HG02623 (cell line): ENCODE measurements at regions not wholly inside any gene's neighbourhood (a gene's known extent, or its start where the extent isn't known, plus 50 kb on each side); places are given as distances from the start of the nearest gene placed in this dataset.
"Not testable (repeated sequence)": the region's sequence is repeated elsewhere in the genome, so short reads cannot be mapped to it uniquely, and the experiment has no call there.

Experiments used
- ATAC-seq: cut with Tn5 transposase; IDR thresholded peaks from one replicate; pipeline ENCODE4 v1.9.1; 2021; ENCODE audit warnings: moderate library complexity; ENCODE audit not compliant: unreplicated experiment

DNA sequence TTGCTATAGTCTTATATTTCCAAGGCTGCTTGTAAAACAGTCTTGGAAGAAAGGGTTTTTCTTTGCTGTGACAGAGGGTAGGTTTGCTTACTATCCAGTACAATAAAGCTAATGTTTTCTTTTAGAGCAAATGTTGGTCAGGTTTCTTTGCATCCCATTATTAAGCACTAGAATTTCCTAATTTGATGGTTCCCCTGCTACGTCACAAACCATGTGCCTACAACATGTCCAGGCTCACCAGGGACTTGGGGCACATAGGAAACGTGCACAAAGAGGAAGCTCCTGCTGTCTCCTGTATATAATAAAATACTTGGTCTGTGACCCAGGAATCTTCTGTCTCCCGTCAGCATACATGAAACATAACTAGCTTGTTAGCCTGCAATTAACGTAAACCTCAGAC is 486.3 kb upstream of the LRFN5 start:
- ATAC-seq = no peak

GRCh38 chr14:41096131-41096530 is 510.5 kb upstream of the LRFN5 start:
- ATAC-seq = no peak

DNA sequence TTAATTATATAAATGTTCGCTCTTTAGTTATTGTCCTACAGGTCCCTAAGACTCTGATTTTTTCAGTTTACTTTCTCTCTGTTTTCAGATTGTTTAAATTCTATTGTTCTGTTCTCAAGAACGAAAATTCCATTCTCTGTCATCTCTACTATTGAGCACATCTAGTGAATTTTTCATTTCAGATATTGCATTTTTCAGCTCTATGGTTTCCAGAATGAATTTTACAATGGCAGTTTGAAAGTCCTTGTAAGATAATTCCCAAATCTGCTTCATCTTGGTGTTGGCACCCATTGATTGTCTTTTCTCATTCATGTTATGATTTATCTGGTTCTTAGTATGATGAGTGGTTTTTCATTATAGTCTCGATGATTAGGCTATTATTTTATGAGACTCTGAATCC is 519.6 kb upstream of the LRFN5 start:
- no peak for ATAC-seq

DNA sequence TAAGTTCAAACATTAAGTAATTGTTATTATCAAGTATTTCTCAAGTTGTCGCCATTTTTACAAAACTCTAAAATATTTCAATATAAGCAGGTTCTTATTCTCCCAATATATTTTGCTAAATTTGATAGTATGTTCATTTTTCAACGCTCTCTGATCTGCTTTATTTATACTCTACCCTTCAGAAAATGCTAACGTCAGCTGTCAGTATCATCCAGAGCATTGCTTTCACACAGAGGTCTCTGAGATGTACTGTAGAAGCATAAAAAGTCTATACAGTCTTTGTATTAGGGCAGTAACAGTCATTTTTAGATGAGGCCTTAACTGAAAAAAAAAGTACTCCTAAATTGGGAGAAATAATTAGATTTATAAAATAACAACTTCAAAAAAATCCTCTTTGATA is 533.1 kb upstream of the LRFN5 start:
- ATAC-seq = no peak

DNA sequence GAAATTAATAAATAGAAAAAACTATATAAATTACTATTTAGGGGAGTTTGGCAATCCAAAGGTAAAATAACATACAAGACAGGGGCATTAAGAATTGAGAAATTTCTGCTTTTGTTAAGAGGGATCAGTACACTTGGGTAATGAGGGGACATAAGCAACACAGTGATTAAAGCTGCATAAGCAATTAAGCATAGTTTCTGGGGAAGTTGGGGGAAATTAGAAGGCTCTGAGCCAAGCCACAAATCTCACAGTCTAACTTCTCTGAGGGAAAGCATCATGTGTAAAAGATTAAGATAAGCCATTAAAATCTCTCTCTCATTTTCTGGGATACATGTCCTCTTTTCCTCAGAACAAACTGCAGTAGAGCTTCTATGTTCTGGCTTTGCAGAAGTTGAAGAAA is 533.9 kb upstream of the LRFN5 start:
- ATAC-seq = no peak

GRCh38 chr14:41071351-41071750 is 535.3 kb upstream of the LRFN5 start:
- no peak for ATAC-seq

DNA sequence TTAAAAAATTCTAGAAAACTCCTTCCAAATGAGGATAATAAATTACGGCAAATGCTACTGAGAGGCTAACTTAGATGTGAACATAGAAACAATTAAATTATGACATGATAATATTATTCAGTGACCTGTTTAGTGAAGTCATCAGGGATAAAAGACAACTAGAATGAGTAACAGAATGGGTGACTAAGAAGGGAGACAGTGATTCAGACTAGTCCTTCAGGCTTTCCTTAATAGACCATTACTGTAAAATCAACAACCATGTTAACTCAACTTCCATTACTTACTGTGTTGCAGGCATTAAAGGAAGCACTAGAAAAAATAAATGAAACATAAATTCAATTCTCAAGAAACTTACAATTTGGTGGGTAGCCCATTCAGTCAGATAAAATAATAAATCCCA is 543.9 kb upstream of the LRFN5 start:
- ATAC-seq = no peak

GRCh38 chr14:41055589-41055988 is 551.1 kb upstream of the LRFN5 start:
- ATAC-seq = no peak

- no peak for ATAC-seq
Observed at GRCh38 chr14:41051801-41052200, 554.9 kb upstream of the LRFN5 start.

DNA sequence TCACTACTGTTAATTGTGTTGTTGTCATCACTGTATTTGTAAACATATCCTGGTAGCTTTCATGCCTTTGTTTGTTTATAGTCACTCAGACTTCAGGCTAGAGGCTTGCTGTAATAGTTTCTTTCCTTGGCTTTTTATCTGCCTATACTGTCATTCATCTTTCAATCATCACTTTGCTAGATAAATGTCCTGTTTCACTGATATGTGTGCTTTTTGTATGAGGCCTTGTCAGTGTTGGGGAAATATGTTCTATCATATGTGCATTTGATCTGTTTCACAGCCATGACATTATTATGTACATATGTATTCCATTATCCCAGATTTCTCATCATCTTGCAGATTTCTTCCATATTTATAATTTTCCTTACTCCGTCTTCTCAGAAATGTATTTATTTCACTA is 558.9 kb upstream of the LRFN5 start:
- no peak for ATAC-seq

DNA sequence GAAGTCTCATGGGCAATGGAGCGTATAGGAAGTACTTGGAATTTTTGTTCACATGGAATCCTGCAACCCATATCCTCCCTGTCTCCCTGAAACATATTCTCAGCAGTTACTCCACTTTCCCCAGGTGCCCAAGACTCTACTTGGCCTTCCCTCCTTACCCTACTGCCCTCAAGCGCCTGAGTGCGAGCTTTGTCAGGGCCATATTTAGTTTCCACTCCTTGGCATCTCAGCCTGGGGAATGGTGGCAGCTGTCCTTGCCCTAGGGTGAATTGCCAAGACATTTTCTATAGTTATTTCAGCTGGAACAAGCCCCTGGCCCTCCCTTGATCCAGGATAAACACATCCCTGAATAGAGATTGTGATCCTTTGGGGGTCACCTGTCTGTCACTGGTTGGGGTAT is 569.3 kb upstream of the LRFN5 start:
- no peak for ATAC-seq

DNA sequence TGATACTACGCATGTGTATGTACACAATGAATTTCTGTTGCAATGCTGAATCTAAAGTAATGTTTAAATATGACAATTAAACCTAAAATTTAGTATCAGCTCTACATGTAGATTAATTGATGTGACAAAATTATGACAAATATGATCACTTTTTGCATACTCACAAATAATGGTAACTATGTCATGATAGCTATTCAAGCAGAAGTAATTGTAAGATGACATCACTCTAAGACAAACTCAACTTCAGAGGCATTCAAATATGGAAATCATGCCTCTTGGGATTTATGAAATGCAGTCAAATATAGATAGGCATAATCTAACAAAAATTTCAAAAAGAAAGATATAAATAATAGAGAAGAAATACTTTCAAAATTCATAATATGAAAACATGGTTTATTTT is 571.7 kb upstream of the LRFN5 start:
- ATAC-seq = no peak

- no peak for ATAC-seq
Observed at GRCh38 chr14:41022932-41023331, 583.7 kb upstream of the LRFN5 start.

- no peak for ATAC-seq
Observed at GRCh38 chr14:41016213-41016612, 590.5 kb upstream of the LRFN5 start.

- ATAC-seq = no peak
Observed at GRCh38 chr14:41000350-41000749, 606.3 kb upstream of the LRFN5 start.

DNA sequence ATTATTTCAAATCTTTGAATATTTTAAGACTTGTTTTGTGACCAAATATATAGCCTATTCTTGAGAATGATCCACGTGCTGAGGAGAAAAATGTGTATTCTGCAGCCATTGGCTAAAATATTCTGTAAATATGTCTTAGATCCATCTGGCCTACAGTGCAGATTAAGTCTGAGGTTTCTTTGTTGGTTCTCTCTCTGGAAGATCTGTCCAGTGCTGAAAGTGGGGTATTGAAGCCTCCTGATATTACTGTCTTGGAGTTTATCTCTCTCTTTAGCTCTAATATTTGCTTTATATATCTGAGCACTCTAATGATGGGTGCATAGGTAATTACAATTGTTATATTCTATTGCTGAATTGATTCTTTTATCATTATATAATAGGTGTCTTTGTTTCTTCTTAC is 617.4 kb upstream of the LRFN5 start:
- ATAC-seq = no peak

GRCh38 chr14:40987481-40987880 is 619.2 kb upstream of the LRFN5 start:
- ATAC-seq = no peak

DNA sequence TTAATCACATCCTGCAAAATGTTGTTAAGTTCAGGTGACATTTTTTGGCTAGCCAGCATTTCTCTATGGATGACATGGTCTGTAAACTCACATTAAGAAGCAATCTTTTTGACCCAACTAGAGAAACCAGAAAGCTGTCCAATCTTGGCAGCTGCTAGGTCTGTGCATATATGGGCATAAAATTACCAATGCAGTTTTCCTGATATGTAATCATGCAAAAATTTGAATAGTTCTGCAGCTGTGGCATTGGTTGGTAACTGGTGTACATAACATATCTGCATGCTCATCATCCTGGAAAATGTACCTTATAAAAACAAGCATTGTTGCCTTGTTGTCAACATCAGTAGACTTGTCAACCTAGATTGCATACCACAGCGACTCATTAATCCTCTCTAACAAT is 620.0 kb upstream of the LRFN5 start:
- ATAC-seq = no peak

DNA sequence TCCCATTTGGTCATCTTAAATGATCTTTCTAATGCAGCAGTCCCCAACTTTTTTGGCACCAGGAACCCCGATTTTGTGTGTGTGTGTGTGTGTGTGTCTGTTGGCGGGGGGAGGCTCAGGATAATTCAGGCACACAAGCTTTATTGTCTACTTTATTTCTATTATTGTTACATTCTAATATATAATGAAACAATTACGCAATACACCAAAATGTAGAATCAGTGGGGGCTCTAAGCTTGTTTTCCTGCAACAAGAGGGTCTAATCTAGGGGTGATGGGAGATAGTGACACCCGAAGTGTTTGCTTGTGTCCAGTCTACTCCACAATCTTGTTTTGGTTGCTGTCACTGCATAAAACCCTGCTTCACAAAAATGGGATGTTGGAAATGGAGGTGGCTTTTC is 621.1 kb upstream of the LRFN5 start:
- no peak for ATAC-seq

DNA sequence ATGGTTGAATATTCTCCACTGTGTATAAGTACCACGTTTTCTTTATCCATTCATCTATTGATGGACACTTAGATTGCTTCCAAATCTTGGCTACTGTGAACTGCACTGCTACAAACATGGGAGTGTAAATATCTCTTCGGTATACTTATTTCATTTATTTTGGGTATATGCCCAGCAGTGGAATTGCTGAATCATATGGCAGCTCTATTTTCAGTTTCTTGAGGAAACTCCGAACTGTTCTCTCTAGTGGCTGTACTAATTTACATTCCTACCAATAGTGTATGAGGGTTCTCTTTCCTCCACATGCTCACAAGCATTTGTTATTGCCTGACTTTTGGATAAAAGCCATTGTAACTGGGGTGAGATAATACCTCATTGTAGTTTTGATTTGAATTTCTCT is 623.1 kb upstream of the LRFN5 start:
- ATAC-seq = no peak

GRCh38 chr14:40981247-40981646 is 625.4 kb upstream of the LRFN5 start:
- ATAC-seq = no peak

DNA sequence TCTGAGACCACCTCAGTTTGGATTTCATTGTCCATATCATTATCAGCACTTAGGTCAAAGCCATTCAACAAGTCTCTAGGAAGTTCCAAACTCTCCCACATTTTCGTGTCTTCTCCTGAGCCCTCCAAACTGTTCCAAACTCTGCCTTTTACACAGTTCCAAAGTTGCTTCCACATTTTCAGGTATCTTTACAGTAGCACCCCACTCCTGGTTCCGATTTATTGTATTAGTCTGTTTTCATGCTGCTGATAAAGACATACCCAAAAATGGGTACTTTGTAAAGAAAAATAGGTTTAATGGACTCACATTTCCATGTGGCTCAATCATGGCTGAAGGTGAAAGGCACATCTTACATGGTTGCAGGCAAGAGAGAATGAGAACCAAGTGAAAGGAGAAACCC is 646.4 kb upstream of the LRFN5 start:
- not testable (repeated sequence) for ATAC-seq

GRCh38 chr14:40955131-40955505 is 651.6 kb upstream of the LRFN5 start:
- ATAC-seq = no peak
